ENCODE measurements at regions not wholly inside any gene's neighbourhood (a gene's known extent, or its start where the extent isn't known, plus 50 kb on each side); places are given as distances from the start of the nearest gene placed in this dataset.
"Not testable (repeated sequence)": the region's sequence is repeated elsewhere in the genome, so short reads cannot be mapped to it uniquely, and the experiment has no call there.

DNA sequence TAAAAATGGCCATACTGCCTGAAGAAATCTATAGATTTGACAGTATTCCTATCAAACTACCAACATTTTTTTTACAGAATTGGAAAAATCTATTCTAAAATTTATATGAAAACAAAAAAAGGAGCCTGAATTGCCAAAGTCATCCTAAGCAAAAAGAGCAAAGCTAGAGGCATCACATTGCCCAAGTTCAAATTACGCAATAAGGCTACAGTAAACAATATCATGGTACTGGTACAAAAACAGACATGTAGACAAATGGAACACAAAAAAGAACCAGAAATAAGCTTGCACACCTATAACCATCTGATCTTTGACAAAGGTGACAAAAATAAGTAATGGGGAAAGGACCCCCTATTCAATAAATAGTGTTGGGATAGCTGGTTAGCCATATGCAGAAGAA is 50.2 kb upstream of the THSD7B start:
- H3K4me1 ChIP-seq (ENCODE audit: control insufficient read depth in 1 of 2, insufficient read depth in 2 of 2, low read length in 2 of 2): no peaks in the 10 kb centered on the region
- H3K27me3 ChIP-seq (ENCODE audit: control insufficient read depth in 1 of 2, insufficient read depth in 2 of 2, low read length in 2 of 2): no peaks in the 10 kb centered on the region
- no peak overlapping the region for H3K4me3 ChIP-seq (ENCODE audit: low read depth in 1 of 2, low read length in 2 of 2)
- H3K36me3 ChIP-seq (ENCODE audit: control insufficient read depth in 1 of 2, insufficient read depth in 2 of 2, low read length in 2 of 2): no peaks in the 10 kb centered on the region
- no peaks in the 10 kb centered on the region for H3K9me3 ChIP-seq (ENCODE audit: control insufficient read depth in 1 of 2, low read length in 2 of 2)
- no peak overlapping the region for H3K27ac ChIP-seq (ENCODE audit: low read depth, low read length)
- H3K9ac ChIP-seq (ENCODE audit: low read depth in 1 of 2, low read length in 2 of 2): no peak overlapping the region

DNA sequence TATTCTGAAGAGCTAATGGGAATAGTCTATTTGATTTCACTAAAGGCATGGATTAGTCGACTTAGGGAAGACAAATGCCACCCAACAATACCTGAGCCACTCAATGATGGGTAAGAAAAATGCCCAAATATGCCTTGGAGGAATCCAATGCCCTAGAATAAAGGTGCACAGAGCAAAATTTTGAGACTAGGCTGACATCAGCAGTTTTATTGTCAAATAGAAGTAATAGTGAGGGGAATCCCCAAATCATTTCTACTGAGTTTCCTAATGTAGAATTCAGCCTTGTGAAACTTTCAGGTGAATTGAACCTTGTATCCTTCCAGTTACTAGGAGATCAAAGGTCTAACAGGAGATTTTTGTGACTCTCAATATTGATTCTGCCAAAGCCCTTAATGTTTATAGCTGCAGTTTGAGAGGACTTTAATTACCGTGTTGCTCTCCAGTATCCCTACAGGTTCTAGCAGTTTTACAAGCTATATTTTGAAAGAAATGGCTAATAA is 50.8 kb upstream of the THSD7B start:
- Histone ChIP-seq H3K9me3 (ENCODE audit: control insufficient read depth in 1 of 2, low read length in 2 of 2) (no peaks in the 10 kb centered on the region), H3K9ac (ENCODE audit: low read depth in 1 of 2, low read length in 2 of 2) (no peak overlapping the region), H3K4me3 (ENCODE audit: low read depth in 1 of 2, low read length in 2 of 2) (no peak overlapping the region), H3K4me1 (ENCODE audit: control insufficient read depth in 1 of 2, insufficient read depth in 2 of 2, low read length in 2 of 2) (no peaks in the 10 kb centered on the region), H3K27ac (ENCODE audit: low read depth, low read length) (no peak overlapping the region), H3K27me3 (ENCODE audit: control insufficient read depth in 1 of 2, insufficient read depth in 2 of 2, low read length in 2 of 2) (no peaks in the 10 kb centered on the region), H3K36me3 (ENCODE audit: control insufficient read depth in 1 of 2, insufficient read depth in 2 of 2, low read length in 2 of 2) (no peaks in the 10 kb centered on the region)

DNA sequence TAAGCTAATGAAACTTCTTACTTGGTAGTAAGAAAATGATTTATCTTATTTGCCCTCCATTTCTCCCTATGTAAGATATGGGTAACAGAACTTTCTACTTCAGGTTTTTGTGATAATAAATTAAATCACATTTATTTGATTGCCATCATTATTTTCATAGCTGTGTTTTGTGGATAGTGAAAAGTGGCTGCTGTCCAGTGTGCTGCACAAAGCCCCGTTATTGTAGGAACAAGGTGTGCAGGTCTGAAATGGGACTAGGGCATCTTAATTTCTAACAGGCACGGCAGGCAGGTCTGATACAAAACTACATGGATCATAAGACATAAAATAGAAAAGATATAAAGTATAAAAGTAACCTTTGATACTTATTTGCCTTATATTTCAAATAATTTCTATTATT is 51.6 kb upstream of the THSD7B start:
- no peak overlapping the region for H3K4me3 ChIP-seq (ENCODE audit: low read depth in 1 of 2, low read length in 2 of 2)
- H3K36me3 ChIP-seq (ENCODE audit: control insufficient read depth in 1 of 2, insufficient read depth in 2 of 2, low read length in 2 of 2): no peaks in the 10 kb centered on the region
- no peak overlapping the region for H3K27ac ChIP-seq (ENCODE audit: low read depth, low read length)
- H3K9ac ChIP-seq (ENCODE audit: low read depth in 1 of 2, low read length in 2 of 2): no peak overlapping the region
- no peaks in the 10 kb centered on the region for H3K4me1 ChIP-seq (ENCODE audit: control insufficient read depth in 1 of 2, insufficient read depth in 2 of 2, low read length in 2 of 2)
- no peaks in the 10 kb centered on the region for H3K27me3 ChIP-seq (ENCODE audit: control insufficient read depth in 1 of 2, insufficient read depth in 2 of 2, low read length in 2 of 2)
- no peaks in the 10 kb centered on the region for H3K9me3 ChIP-seq (ENCODE audit: control insufficient read depth in 1 of 2, low read length in 2 of 2)

DNA sequence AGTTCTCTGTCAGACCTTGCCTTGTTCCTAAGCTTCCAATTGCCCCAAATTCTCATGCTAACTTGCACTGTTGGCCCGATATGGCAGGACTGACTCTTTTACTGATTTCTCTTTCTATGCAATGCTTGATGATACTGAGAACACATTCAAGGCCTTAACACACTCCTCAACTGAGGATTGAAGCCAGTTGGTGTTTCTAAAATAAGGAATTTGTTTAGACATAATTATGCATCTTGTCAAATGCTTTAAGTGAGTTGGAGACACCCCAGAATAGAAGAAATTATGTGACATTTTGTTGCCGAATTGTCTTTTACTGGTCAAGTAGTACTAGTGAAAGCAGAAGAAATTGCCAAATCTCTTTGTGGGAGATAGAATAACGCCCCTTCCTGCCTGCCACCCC is 60.0 kb upstream of the THSD7B start:
- Histone ChIP-seq H3K4me1 (ENCODE audit: control insufficient read depth in 1 of 2, insufficient read depth in 2 of 2, low read length in 2 of 2) (no peaks in the 10 kb centered on the region), H3K4me3 (ENCODE audit: low read depth in 1 of 2, low read length in 2 of 2) (no peak overlapping the region), H3K27ac (ENCODE audit: low read depth, low read length) (no peak overlapping the region)

DNA sequence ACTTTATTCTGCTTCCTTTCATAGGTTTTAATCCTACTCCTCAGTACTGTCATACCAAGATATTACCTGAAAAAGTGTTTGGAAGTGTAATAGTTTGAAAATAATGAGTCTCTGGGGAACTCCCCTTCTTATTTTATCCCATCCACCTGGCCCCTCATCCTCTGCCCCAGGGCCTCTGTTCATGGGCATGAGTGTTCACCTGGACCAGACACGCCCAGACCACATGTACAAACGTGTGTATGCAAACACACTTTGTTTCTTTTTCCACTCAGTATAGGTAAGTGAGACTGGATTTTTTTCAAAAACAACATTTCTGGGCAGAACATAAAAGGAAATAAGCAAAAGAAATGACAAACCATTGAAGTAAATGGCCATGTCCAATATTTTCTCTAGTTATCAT is 62.1 kb upstream of the THSD7B start:
- Histone ChIP-seq H3K9ac (ENCODE audit: low read depth in 1 of 2, low read length in 2 of 2) (no peak overlapping the region), H3K36me3 (ENCODE audit: control insufficient read depth in 1 of 2, insufficient read depth in 2 of 2, low read length in 2 of 2) (no peaks in the 10 kb centered on the region)

More for the DNA sequence above, 60.0 kb upstream of the THSD7B start:
- Histone ChIP-seq H3K36me3 (ENCODE audit: control insufficient read depth in 1 of 2, insufficient read depth in 2 of 2, low read length in 2 of 2) (no peaks in the 10 kb centered on the region), H3K9me3 (ENCODE audit: control insufficient read depth in 1 of 2, low read length in 2 of 2) (no peaks in the 10 kb centered on the region), H3K27me3 (ENCODE audit: control insufficient read depth in 1 of 2, insufficient read depth in 2 of 2, low read length in 2 of 2) (no peaks in the 10 kb centered on the region), H3K9ac (ENCODE audit: low read depth in 1 of 2, low read length in 2 of 2) (no peak overlapping the region)

DNA sequence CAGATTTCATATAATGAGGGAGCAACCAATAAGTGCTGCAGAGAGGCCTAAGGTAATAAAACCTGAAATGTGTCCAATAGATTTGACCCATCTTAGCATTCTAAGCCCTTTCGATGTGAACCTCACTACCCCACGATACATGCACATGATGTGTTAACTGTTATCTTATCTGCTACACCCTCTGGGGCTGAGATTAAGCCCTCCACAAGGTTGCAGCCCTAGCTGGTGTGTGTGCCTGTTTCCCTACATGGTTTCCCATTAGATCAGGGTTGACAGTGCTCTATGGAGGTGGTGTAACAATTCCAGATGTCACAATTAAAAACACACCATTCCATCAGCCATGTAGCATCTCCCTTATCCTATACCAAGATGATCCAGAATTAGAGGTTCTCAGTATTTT is 68.9 kb upstream of the THSD7B start:
- Histone ChIP-seq H3K27ac (ENCODE audit: low read depth, low read length) (no peak overlapping the region), H3K27me3 (ENCODE audit: control insufficient read depth in 1 of 2, insufficient read depth in 2 of 2, low read length in 2 of 2) (no peaks in the 10 kb centered on the region), H3K4me1 (ENCODE audit: control insufficient read depth in 1 of 2, insufficient read depth in 2 of 2, low read length in 2 of 2) (no peaks in the 10 kb centered on the region), H3K36me3 (ENCODE audit: control insufficient read depth in 1 of 2, insufficient read depth in 2 of 2, low read length in 2 of 2) (no peaks in the 10 kb centered on the region), H3K4me3 (ENCODE audit: low read depth in 1 of 2, low read length in 2 of 2) (no peak overlapping the region), H3K9ac (ENCODE audit: low read depth in 1 of 2, low read length in 2 of 2) (no peak overlapping the region), H3K9me3 (ENCODE audit: control insufficient read depth in 1 of 2, low read length in 2 of 2) (no peaks in the 10 kb centered on the region)

More for the DNA sequence above, 62.1 kb upstream of the THSD7B start:
- Histone ChIP-seq H3K27ac (ENCODE audit: low read depth, low read length) (no peak overlapping the region), H3K27me3 (ENCODE audit: control insufficient read depth in 1 of 2, insufficient read depth in 2 of 2, low read length in 2 of 2) (no peaks in the 10 kb centered on the region), H3K4me1 (ENCODE audit: control insufficient read depth in 1 of 2, insufficient read depth in 2 of 2, low read length in 2 of 2) (no peaks in the 10 kb centered on the region), H3K4me3 (ENCODE audit: low read depth in 1 of 2, low read length in 2 of 2) (no peak overlapping the region), H3K9me3 (ENCODE audit: control insufficient read depth in 1 of 2, low read length in 2 of 2) (no peaks in the 10 kb centered on the region)

DNA sequence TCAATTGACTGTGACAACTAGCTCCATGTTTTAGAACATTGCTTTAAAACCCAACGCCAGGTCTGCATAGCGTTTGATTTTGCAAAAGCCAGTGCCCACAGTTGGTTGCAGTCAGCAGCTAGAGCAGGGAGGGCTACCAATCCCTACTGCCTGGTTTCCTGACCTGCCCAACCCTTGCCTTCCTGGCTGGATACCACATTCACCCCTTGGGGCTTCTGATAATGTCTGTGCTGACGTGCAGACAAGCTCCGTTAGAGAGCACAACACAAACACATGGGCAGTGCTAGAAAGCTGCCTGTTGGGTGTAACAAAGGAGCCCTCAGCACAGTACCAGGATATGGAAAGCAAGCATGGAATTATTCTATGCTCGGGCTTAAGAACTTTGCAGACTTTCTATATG is 71.4 kb upstream of the THSD7B start:
- Histone ChIP-seq H3K9ac (ENCODE audit: low read depth in 1 of 2, low read length in 2 of 2) (no peak overlapping the region), H3K27ac (ENCODE audit: low read depth, low read length) (no peak overlapping the region), H3K4me1 (ENCODE audit: control insufficient read depth in 1 of 2, insufficient read depth in 2 of 2, low read length in 2 of 2) (no peaks in the 10 kb centered on the region), H3K36me3 (ENCODE audit: control insufficient read depth in 1 of 2, insufficient read depth in 2 of 2, low read length in 2 of 2) (no peaks in the 10 kb centered on the region), H3K4me3 (ENCODE audit: low read depth in 1 of 2, low read length in 2 of 2) (no peak overlapping the region), H3K27me3 (ENCODE audit: control insufficient read depth in 1 of 2, insufficient read depth in 2 of 2, low read length in 2 of 2) (no peaks in the 10 kb centered on the region), H3K9me3 (ENCODE audit: control insufficient read depth in 1 of 2, low read length in 2 of 2) (no peaks in the 10 kb centered on the region)

DNA sequence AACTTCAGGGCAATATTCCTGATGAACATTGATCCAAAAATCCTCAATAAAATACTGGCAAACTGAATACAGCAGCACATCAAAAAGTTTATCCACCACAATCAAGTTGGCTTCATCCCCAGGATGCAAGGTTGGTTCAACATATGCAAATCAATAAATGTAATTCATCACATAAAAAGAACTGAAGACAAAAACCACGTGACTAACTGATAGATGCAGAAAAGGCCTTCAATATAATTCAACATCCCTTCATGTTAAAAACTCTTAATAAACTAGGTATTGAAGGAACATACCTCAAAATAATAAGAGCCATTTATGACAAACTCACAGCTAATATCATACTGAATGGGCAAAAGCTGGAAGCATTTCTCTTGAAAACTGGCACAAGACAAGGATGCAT is 85.3 kb upstream of the THSD7B start:
- H3K4me3 ChIP-seq (ENCODE audit: low read depth in 1 of 2, low read length in 2 of 2); H3K9me3 ChIP-seq (ENCODE audit: control insufficient read depth in 1 of 2, low read length in 2 of 2); H3K9ac ChIP-seq (ENCODE audit: low read depth in 1 of 2, low read length in 2 of 2): not testable (repeated sequence)

DNA sequence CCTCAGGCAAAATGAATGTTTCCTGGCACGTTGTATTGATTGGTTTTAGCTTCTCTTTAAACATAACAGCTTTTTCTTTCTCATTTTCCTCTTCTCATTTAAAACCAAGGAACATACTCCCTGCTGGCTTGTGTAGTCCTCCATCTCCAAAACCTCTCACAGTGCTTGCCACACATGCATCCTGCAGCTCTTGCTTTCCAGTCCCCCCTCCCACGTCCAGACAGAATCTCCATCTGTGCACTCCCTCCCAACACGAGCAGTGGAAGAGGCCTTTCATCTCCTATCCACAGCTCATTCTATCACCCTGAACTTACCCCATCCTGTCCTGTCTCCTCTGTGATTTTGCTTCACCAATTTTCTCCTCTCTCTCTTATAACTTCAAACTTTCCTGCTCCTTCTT is 99.6 kb upstream of the THSD7B start:
- Histone ChIP-seq H3K9me3 (ENCODE audit: control insufficient read depth in 1 of 2, low read length in 2 of 2) (no peaks in the 10 kb centered on the region), H3K9ac (ENCODE audit: low read depth in 1 of 2, low read length in 2 of 2) (no peak overlapping the region), H3K4me1 (ENCODE audit: control insufficient read depth in 1 of 2, insufficient read depth in 2 of 2, low read length in 2 of 2) (no peaks in the 10 kb centered on the region), H3K4me3 (ENCODE audit: low read depth in 1 of 2, low read length in 2 of 2) (no peak overlapping the region), H3K36me3 (ENCODE audit: control insufficient read depth in 1 of 2, insufficient read depth in 2 of 2, low read length in 2 of 2) (no peaks in the 10 kb centered on the region), H3K27me3 (ENCODE audit: control insufficient read depth in 1 of 2, insufficient read depth in 2 of 2, low read length in 2 of 2) (no peaks in the 10 kb centered on the region), H3K27ac (ENCODE audit: low read depth, low read length) (no peak overlapping the region)

More for the DNA sequence above, 85.3 kb upstream of the THSD7B start:
- H3K36me3 ChIP-seq (ENCODE audit: control insufficient read depth in 1 of 2, insufficient read depth in 2 of 2, low read length in 2 of 2); H3K4me1 ChIP-seq (ENCODE audit: control insufficient read depth in 1 of 2, insufficient read depth in 2 of 2, low read length in 2 of 2); H3K27ac ChIP-seq (ENCODE audit: low read depth, low read length); H3K27me3 ChIP-seq (ENCODE audit: control insufficient read depth in 1 of 2, insufficient read depth in 2 of 2, low read length in 2 of 2): not testable (repeated sequence)

DNA sequence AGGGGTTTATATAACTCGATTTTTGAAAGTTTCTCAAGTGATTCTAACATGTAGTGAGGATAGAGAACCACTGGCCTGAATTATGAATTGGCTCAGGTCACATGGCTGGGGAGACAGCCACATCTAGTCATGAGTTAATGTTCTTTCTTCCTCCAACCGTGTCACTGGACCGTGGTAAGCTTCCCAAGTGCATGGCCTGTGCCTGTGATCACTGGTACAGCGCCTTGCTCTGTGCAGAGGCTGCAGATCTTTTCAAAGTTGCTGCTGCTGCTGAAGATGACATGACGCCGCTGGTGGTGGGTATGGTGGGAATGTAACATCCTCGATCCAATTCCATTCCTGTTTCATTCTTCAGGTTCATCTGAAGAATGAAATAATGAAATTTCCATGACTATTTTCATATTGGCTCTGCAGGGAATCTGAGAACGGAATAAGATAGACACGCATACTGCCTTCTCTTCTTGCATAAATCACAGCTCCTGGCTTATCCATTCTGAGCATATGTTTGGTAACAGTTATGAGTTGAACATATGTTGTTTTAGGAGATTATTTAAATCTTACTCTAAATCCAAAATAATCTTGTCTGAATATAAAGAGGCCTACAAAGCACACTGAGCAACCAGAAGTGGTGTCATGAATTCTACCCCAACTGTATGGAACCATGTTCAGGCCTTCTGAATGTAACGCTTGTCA is 100.5 kb upstream of the THSD7B start:
- Histone ChIP-seq H3K36me3 (ENCODE audit: control insufficient read depth in 1 of 2, insufficient read depth in 2 of 2, low read length in 2 of 2) (no peaks in the 10 kb centered on the region), H3K9ac (ENCODE audit: low read depth in 1 of 2, low read length in 2 of 2) (no peak overlapping the region), H3K27ac (ENCODE audit: low read depth, low read length) (no peak overlapping the region), H3K4me3 (ENCODE audit: low read depth in 1 of 2, low read length in 2 of 2) (no peak overlapping the region), H3K27me3 (ENCODE audit: control insufficient read depth in 1 of 2, insufficient read depth in 2 of 2, low read length in 2 of 2) (no peaks in the 10 kb centered on the region), H3K9me3 (ENCODE audit: control insufficient read depth in 1 of 2, low read length in 2 of 2) (no peaks in the 10 kb centered on the region), H3K4me1 (ENCODE audit: control insufficient read depth in 1 of 2, insufficient read depth in 2 of 2, low read length in 2 of 2) (no peaks in the 10 kb centered on the region)
